GM12872 (cell line): ENCODE measurements at regions not wholly inside any gene's neighbourhood (a gene's known extent, or its start where the extent isn't known, plus 50 kb on each side); places are given as distances from the start of the nearest gene placed in this dataset.

Experiments used
- TF ChIP-seq, protein P1 (sequence below): IDR thresholded peaks from 3 replicates; pipeline ENCODE4 v1.5.1; 2011; ENCODE audit warnings: low read depth, mild to moderate bottlenecking, low read length, moderate library complexity; ENCODE audit not compliant: insufficient read depth

DNA sequence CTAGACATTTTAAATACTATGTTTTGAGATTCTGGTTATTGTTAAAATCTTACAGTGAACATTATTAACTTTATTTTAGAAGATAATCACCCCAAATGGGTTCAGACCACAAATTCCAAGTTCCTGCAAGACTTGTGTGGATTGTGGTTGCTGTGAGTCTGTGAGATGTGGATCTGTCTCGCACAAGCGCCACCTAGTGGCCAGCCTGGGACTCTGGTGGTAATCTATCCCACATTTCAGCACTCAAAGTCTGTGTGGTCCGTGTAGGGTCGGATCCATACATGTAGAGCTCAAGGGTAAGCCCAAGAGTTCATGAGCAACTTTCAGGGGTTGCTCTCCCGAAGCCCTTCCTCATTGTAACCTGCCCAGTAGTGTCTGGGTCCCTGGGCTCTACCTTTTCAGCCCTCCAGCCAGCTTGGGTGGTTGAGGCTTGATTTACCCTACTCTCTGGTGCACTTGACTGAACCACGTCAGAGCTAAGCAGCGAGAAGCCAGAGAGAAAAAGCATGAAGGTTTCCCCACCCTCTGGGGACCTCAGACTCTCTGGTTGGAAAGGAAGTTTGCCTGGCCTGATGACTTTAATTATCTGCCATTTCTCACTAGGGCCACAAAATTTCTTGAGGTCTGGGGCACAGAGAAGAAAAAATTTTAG lies 129.2 kb downstream of the ARHGAP11B start:
- TF ChIP-seq, protein P1, sequence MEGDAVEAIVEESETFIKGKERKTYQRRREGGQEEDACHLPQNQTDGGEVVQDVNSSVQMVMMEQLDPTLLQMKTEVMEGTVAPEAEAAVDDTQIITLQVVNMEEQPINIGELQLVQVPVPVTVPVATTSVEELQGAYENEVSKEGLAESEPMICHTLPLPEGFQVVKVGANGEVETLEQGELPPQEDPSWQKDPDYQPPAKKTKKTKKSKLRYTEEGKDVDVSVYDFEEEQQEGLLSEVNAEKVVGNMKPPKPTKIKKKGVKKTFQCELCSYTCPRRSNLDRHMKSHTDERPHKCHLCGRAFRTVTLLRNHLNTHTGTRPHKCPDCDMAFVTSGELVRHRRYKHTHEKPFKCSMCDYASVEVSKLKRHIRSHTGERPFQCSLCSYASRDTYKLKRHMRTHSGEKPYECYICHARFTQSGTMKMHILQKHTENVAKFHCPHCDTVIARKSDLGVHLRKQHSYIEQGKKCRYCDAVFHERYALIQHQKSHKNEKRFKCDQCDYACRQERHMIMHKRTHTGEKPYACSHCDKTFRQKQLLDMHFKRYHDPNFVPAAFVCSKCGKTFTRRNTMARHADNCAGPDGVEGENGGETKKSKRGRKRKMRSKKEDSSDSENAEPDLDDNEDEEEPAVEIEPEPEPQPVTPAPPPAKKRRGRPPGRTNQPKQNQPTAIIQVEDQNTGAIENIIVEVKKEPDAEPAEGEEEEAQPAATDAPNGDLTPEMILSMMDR, result peak; percentile 43

DNA sequence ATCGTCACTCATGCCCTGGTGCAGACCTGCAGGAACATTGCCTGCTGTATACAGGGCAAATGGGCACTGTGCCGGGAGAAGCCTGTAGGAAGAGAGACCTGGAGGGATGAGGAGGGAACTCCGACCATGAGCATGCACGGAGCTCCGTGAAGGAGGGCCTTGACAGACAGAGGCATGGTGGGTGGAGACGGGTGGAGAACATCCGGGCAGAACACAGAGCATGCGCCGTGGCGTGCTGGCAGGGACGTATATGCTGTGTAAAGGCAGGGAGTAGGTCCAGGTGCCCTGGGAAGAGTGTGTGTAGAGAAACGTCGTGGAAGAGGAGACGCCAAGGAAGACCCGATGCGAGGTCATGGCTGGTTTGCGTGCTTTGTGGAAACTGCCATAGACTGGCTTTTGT lies 133.0 kb upstream of the FAN1 start:
- TF ChIP-seq, protein P1, result no peak

DNA sequence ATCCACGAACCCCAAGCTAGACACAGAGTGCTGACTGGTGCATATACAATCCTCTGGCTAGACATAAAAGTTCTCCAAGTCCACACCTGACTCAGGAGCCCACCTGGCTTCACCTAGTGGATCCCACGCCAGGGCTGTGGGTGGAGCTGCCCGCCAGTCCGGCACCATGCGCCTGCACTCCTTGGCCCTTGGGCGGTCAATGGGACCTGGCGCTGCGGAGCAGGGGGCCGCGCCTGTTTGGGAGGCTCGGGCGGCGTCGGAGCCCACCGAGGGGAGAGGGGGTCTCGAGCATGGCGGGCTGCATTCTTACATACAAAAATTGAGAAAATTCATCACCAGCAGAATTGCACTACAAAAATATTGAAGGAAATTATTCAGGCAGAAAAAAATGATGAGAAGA lies 120.7 kb upstream of the FAN1 start:
- TF ChIP-seq, protein P1, result no peak

DNA sequence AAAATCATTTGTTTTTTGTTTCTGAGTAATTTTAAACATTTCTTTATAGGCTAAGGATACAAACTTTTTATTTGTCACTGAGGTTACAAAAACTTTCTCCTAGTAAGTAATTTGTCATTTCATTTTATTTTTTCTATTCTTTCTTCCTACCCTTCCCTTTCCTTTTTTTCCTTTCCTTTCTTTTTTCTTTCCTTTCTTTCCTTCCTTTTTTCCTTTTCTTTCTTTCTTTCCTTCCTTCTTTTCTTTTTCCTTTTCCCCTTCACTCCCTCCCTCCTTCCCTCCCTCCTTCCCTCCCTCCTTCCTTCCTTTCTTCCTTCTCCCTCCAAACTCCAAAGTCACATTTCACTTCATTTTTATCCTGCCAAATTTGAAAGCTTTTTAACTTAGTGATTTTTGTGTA lies 115.1 kb upstream of the FAN1 start:
- TF ChIP-seq, protein P1, result no peak

DNA sequence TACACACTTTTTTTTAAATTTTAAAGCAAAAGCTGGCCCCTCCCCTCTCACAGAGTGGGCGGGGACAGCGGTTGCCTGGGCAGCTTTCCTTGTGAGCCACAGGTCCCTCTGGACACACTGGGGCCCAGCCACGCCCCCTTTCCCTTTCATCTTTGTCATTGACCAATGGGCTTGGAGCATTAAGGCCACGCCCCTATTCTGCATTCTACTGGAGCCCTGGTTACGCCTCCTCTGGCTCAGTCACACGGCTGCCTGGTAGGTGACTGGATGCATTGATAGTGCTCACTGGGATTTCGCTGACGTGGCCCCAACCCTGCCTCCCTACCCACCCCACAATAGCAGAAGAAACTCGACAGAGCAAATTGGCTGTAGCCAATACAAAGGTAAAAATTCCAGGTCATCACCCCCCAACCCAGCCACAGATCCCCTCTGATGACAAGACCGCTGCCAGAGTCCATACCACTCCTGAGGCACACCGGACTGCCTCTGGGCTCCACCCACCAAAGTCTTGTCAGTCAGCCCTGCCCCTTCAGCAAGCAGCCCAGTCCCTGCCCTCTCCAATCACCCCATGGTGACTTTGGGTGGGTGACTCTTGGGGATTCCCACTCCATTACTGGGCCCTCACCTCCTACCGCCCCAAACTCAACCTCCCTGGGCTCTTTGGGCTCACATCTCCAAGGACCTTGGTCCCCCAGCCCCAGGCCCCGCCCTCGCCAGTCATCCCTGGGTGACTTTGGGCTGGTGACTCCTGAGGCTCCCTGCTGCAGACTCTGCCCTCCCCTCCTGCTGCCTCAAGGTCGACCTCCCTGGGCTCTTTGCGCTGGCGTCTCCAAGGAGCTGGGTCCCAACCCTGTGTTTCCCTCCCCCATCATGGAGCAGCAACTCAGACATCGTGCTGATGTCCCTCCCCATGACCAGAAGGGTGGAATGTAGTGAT lies 112.2 kb upstream of the FAN1 start:
- TF ChIP-seq, protein P1, result no peak

DNA sequence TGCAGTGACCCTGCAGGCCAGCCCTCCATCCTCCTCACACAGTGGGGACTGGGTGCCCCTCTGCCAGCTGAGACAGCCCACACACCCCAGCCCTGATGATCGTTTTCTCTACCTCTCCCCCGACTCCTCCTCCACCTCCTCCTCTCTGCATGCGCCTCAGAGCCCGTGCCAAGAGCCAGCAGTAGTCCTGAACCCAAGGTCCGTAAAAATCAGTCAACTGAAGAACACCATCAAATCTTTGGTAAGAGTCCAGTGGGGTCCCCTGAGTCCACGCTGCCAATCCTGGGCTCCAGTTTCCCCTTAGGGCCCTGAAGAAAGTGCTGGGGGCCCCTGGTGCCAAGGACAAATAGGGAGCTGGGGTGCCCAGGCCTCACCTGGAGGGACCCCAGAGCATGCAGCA lies 109.3 kb upstream of the FAN1 start:
- TF ChIP-seq, protein P1, result no peak

DNA sequence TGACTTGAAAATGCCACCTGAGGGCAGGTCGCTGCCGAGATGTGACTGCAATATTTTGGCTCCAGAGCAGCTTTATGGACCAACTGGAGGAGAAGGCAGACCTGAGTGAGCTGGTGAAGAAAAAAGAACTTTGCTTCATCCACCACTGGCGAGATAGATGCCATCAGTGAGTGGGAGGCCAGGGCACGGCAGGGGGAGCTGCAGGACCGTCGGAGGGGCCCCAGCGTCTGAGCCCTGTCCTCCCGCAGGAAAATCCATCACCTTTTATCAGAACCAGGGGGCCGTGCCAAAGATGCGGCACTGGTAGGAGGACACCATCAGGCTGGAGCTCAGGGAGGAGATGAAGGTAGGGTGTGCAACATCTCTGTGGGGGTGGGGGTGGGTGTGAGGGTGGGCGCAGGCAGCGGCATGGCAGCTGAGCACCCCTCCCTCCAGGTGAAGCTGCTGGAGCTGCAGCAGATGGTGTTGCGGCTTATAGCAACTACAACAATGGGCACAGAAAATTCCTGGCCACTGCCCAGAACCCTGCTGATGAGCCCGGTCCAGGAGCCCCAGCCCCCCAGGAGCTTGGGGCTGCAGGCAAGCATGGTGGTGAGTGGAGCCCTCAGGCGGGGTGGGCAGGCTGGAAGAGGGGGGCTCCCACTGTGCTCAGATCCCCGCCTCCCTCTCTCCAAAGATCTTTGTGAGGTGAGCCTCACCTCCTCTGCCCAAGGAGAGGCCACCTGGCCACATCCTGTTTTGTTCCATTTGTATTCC lies 102.4 kb upstream of the FAN1 start:
- TF ChIP-seq, protein P1, result peak; percentile 34; the same call in 2 of the 3 replicates
